K562 (cell line): ENCODE measurements at regions not wholly inside any gene's neighbourhood (a gene's known extent, or its start where the extent isn't known, plus 50 kb on each side); places are given as distances from the start of the nearest gene placed in this dataset.

Experiments
- ATAC-seq: fragments of 200-7000 bp; cut with Tn5 transposase; 3 replicates; pipeline ENCODE4 v1.9.1; 2020; ENCODE audit warnings: moderate library complexity
- BruUV-seq: library from RNA; stranded (reverse); fragments of 400-500 nt; replicated peaks from 2 replicates; lab custom pipeline; 2021; lab: Mats Ljungman, UMichigan
- CTCF ChIA-PET: fragments of 300-600 bp; formaldehyde crosslinking; extraction: SDS; loops from one replicate; lab custom pipeline; 2021; ENCODE audit warnings: low intra/inter-chr PET ratio; lab: Yijun Ruan, JAX
- POLR2A ChIA-PET: fragments of 300-600, 350-650 bp; sonication (Branson Sonifier 250); formaldehyde crosslinking; extraction: SDS; loops from one replicate; lab custom pipeline; 2021; ENCODE audit warnings: antibody characterized with exemption, inconsistent platforms; lab: Yijun Ruan, JAX
- DNase-seq, 4 experiments: peaks; one replicate each; pipeline versions ENCODE4 v3.0.0 to v3.0.0-alpha.2; 2011 to 2018; ENCODE audit warnings: low spot score in 3 of 4, mixed read lengths in 3 of 4; ENCODE audit errors: extremely low read depth in 1 of 4
- FAIRE-seq: peaks from 2 replicates; lab custom pipeline; 2011; peaks lifted over from hg19 to GRCh38; lab: Jason Lieb, UNC
- H2AFZ ChIP-seq: 2 replicates; pipeline ENCODE4 v1.6.0; 2011; ENCODE audit warnings: low read depth, low read length, control low read depth, inconsistent platforms
- H3K27ac ChIP-seq: fragments of 200-600 bp; 3 replicates; pipeline ENCODE4 v1.8.0; 2011; ENCODE audit warnings: low read depth, mild to moderate bottlenecking, control low read depth, inconsistent platforms, low read length, moderate library complexity, mixed read lengths; ENCODE audit errors: extremely low read depth
- H3K27me3 ChIP-seq, 2 experiments: fragments of 300-600 bp in 1 of 2; 2 replicates in 1 of 2; 3 replicates in 1 of 2; pipeline versions ENCODE4 v1.6.0 to v1.8.0; 2011; ENCODE audit warnings: inconsistent platforms in 2 of 2, low read length in 2 of 2, mild to moderate bottlenecking in 1 of 2, mixed read lengths in 1 of 2, moderate library complexity in 1 of 2; ENCODE audit not compliant: control insufficient read depth in 2 of 2, insufficient read depth in 2 of 2
- H3K36me3 ChIP-seq: fragments of 300-600 bp; 3 replicates; pipeline ENCODE4 v1.8.0; 2011; ENCODE audit warnings: mild to moderate bottlenecking, low read length, inconsistent platforms; ENCODE audit not compliant: control insufficient read depth, insufficient read depth
- H3K4me1 ChIP-seq, 2 experiments: fragments of 200-600 bp in 1 of 2; replicated peaks in 1 of 2; 2 replicates in 1 of 2; 3 replicates in 1 of 2; pipeline versions ENCODE4 v1.5.1 to v1.8.0; 2011; ENCODE audit warnings: inconsistent platforms in 2 of 2, low read length in 2 of 2, mild to moderate bottlenecking in 1 of 2, mixed read lengths in 1 of 2, moderate library complexity in 1 of 2; ENCODE audit not compliant: control insufficient read depth in 2 of 2, insufficient read depth in 2 of 2
- H3K4me2 ChIP-seq: 2 replicates; pipeline ENCODE4 v1.6.1; 2011; ENCODE audit warnings: low read length, control low read depth, inconsistent platforms, mixed read lengths; ENCODE audit not compliant: insufficient read depth
- H3K4me3 ChIP-seq: fragments of 200-600 bp; sonication (generic), shearing (Covaris generic); 2 replicates; pipeline ENCODE4 v1.5.1; 2016; ENCODE audit warnings: control low read depth, inconsistent platforms
- H3K79me2 ChIP-seq: fragments of 200-600 bp; 3 replicates; pipeline ENCODE4 v1.8.0; 2011; ENCODE audit warnings: low read length, inconsistent platforms; ENCODE audit not compliant: control insufficient read depth, insufficient read depth
- H3K9ac ChIP-seq, 2 experiments: 2 replicates each; pipeline versions ENCODE4 v1.6.0 to v1.6.1; 2011; ENCODE audit warnings: low read depth in 2 of 2, low read length in 2 of 2, control low read depth in 1 of 2, inconsistent platforms in 1 of 2, mild to moderate bottlenecking in 1 of 2, mixed read lengths in 1 of 2; ENCODE audit not compliant: insufficient read depth in 1 of 2
- H3K9me1 ChIP-seq: one replicate; pipeline ENCODE4 v1.6.0; 2011; ENCODE audit warnings: inconsistent platforms, mild to moderate bottlenecking, low read length, moderate library complexity; ENCODE audit not compliant: control insufficient read depth, insufficient read depth
- H3K9me3 ChIP-seq: replicated peaks from 2 replicates; pipeline ENCODE4 v1.5.1; 2011; ENCODE audit warnings: low read depth, low read length, inconsistent platforms; ENCODE audit not compliant: control insufficient read depth, insufficient read depth
- H4K20me1 ChIP-seq: replicated peaks from 2 replicates; pipeline ENCODE4 v1.6.1; 2011; ENCODE audit warnings: low read length, inconsistent platforms, mixed read lengths; ENCODE audit not compliant: control insufficient read depth, insufficient read depth
- ARID1B ChIP-seq: fragments of 450-650 bp; IDR thresholded peaks from 2 replicates; pipeline ENCODE4 v1.6.1; 2016; ENCODE audit warnings: antibody characterized with exemption, mild to moderate bottlenecking, inconsistent platforms
- KDM5B ChIP-seq: fragments of 200-600 bp; sonication (generic); IDR thresholded peaks from 2 replicates; pipeline ENCODE4 v1.6.1; 2012; ENCODE audit warnings: low read depth, mild to moderate bottlenecking, moderate library complexity, low read length, control low read depth, inconsistent platforms; ENCODE audit not compliant: insufficient replicate concordance
- NR3C1 ChIP-seq: sonication (generic); formaldehyde crosslinking; IDR thresholded peaks from 2 replicates; pipeline ENCODE4 v1.8.1; 2022; ENCODE audit warnings: missing genetic modification reagents
- RAD21 ChIP-seq, 2 experiments: fragments of 250-450 bp in 1 of 2; fragments of 450-650 bp in 1 of 2; sonication (Bioruptor Pico) in 1 of 2; formaldehyde crosslinking in 1 of 2; IDR thresholded peaks in 1 of 2; conservative IDR thresholded peaks in 1 of 2; 2 replicates each; pipeline versions ENCODE4 v1.4.0 to v1.8.0; 2020 to 2022; ENCODE audit warnings: mild to moderate bottlenecking in 2 of 2, moderate library complexity in 1 of 2
- RBM15 ChIP-seq: fragments of 200-400 bp; formaldehyde crosslinking; IDR thresholded peaks from 2 replicates; pipeline ENCODE4 v1.6.1; 2018; ENCODE audit warnings: mild to moderate bottlenecking, low read length, moderate library complexity; ENCODE audit not compliant: insufficient read depth
- ZC3H11A ChIP-seq: IDR thresholded peaks from 2 replicates; pipeline ENCODE4 v1.6.1; 2012; ENCODE audit warnings: low read depth, low read length, improper control_type of control experiment
- ZC3H8 ChIP-seq: fragments of 450-650 bp; IDR thresholded peaks from 2 replicates; pipeline ENCODE4 v1.6.1; 2017
- ZNF584 ChIP-seq: fragments of 200-800 bp; sonication (Bioruptor generic); IDR thresholded peaks from 2 replicates; pipeline ENCODE4 v1.6.1; 2016; ENCODE audit warnings: low read depth, mild to moderate bottlenecking, missing genetic modification characterization, missing compliant biosample characterization
- WGBS: fragments of 100-300 bp; shearing (Covaris generic); methylation state at CpG from one replicate; pipeline ENCODE4 v1.1.6; 2016; ENCODE audit warnings: low coverage, mixed read lengths; ENCODE audit not compliant: insufficient coverage; ENCODE audit errors: missing lambda C conversion rate; 5-methylcytosine and 5-hydroxymethylcytosine counted together
- in situ Hi-C: fragments of 300-500 bp; cut with MboI; formaldehyde crosslinking; loops from 4 replicates; pipeline ENCODE4 v1.15.0; 2018; ENCODE audit warnings: inconsistent platforms, mixed read lengths
- intact Hi-C: fragments of 100-400 bp; cut with micrococcal nuclease; formaldehyde crosslinking; loops from 2 replicates; pipeline ENCODE4 v1.14.2; 2022
- TF ChIP-seq, protein P1 (sequence below), 2 experiments: fragments of 450-650 bp; IDR thresholded peaks; 2 replicates each; pipeline ENCODE4 v1.6.1; 2016; ENCODE audit warnings: mild to moderate bottlenecking in 2 of 2, borderline replicate concordance in 1 of 2, low read depth in 1 of 2, moderate library complexity in 1 of 2

DNA sequence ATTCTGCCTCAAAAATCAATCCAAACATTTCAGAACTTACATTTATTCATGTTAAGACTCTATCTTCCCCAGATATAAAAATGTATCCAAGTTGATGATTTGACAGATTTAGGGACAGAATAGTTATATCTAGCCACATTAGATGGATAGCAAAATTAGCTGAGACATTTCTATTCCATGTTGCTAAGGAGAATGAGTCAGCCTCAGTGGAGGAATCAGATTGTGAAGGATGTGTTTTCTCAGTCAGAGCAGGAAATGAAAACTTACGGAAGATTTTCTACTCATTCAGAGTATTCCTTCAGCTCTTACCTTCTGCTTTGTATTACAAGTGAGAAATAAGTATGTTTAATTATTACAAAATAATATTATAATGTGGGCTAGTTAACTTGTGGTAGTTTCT lies 556.3 kb upstream of the ANO3 start (continued):
- TF ChIP-seq ZC3H11A (no peak), ARID1B (no peak)

DNA sequence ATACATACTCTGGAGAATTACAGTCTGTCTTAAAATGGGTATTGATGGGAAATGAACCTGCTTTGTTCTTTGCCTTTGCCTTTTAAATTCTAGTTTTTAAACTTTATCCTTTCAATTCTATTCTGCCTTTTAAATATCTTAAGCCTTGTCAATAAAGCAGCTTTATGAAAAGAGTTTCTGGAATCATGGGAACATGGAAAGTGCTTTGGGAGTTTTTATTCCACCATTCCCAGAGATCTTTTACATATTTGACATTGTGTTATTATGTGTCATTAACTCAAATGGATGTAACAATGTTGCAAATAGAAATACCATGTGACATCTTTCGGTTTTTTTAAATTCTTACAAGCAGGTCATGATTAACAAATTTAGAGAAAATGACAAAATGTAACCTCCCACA lies 555.7 kb upstream of the ANO3 start:
- no peaks in the 10 kb centered on the region for H3K79me2 ChIP-seq
- H3K27me3 ChIP-seq = no peaks in the 10 kb centered on the region
- no peaks in the 10 kb centered on the region; the same call in 1 of the 2 replicates for H3K9me3 ChIP-seq
- no peaks in the 10 kb centered on the region for H3K4me1 ChIP-seq
- no peak overlapping the region for H3K27ac ChIP-seq
- POLR2A ChIA-PET = no interaction called here
- no peak overlapping the region for H3K4me3 ChIP-seq
- no peaks in the 10 kb centered on the region for H3K9me1 ChIP-seq
- H3K4me2 ChIP-seq = no peak overlapping the region
- no peak for DNase-seq
- H3K9ac ChIP-seq = no peak overlapping the region
- no peaks in the 10 kb centered on the region for H4K20me1 ChIP-seq
- no peaks in the 10 kb centered on the region for H3K36me3 ChIP-seq
- CTCF ChIA-PET = no interaction called here
- in situ Hi-C loops = no loop called here
- no TSS peak for BruUV-seq
- TF ChIP-seq ZC3H8 = no peak
- no peak for TF ChIP-seq RBM15
- TF ChIP-seq, protein P1, sequence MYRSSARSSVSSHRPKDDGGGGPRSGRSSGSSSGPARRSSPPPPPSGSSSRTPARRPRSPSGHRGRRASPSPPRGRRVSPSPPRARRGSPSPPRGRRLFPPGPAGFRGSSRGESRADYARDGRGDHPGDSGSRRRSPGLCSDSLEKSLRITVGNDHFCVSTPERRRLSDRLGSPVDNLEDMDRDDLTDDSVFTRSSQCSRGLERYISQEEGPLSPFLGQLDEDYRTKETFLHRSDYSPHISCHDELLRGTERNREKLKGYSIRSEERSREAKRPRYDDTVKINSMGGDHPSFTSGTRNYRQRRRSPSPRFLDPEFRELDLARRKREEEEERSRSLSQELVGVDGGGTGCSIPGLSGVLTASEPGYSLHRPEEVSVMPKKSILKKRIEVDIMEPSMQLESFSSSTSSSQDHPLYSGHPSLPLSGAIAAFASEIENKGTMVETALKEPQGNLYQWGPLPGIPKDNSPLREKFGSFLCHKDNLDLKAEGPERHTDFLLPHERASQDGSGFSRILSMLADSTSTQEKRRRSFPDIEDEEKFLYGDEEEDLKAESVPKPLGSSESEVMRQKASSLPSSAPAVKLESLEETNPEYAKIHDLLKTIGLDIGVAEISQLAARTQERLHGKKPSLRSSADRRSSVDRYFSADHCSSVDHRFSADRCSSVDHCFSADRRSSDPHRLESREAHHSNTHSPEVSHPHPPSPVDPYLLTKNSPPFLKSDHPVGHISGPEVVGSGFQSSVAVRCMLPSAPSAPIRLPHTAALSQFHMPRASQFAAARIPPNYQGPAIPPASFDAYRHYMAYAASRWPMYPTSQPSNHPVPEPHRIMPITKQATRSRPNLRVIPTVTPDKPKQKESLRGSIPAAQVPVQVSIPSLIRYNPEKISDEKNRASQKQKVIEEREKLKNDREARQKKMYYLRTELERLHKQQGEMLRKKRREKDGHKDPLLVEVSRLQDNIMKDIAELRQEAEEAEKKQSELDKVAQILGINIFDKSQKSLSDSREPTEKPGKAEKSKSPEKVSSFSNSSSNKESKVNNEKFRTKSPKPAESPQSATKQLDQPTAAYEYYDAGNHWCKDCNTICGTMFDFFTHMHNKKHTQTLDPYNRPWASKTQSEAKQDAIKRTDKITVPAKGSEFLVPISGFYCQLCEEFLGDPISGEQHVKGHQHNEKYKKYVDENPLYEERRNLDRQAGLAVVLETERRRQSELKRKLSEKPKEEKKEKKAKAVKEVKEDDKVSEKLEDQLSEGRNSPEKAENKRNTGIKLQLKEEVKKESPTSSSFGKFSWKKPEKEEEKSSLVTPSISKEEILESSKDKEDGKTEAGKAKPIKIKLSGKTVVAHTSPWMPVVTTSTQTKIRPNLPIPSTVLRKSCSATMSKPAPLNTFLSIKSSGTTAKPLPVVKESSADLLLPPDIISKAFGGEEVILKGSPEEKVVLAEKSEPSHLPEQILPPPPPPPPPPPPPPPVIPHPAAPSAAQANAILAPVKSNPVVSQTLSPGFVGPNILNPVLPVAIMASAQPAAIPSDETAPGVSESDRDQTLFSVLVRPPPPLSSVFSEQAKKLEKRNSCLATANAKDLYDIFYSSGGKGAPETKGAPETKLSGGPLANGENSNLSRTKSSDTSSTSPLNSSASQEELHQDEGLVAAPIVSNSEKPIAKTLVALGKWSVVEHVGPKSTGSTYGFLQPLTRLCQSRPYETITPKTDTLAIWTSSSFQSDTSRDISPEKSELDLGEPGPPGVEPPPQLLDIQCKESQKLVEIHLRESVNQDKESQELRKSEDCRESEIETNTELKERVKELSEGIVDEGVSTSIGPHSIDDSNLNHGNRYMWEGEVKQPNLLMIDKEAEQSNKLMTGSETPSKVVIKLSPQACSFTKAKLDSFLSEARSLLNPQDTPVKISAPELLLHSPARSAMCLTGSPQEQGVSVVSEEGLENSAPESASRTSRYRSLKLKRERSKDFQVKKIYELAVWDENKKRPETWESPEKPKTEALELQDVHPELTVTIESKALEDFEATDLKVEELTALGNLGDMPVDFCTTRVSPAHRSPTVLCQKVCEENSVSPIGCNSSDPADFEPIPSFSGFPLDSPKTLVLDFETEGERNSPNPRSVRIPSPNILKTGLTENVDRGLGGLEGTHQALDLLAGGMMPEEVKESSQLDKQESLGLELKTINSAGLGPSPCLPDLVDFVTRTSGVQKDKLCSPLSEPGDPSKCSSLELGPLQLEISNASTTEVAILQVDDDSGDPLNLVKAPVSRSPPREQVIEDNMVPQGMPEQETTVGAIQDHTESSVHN (IDR thresholded peaks at IDR 0.05; ENCODE audit: borderline replicate concordance in 1 of 2, low read depth in 1 of 2) = no peak
- TF ChIP-seq KDM5B = no peak
- no peak for TF ChIP-seq ZNF584
- no peak for TF ChIP-seq NR3C1 (CRISPR knock-in tag)
- TF ChIP-seq RAD21 (CRISPR knock-in tag; conservative IDR thresholded peaks at IDR 0.05 in 1 of 2, IDR thresholded peaks at IDR 0.05 in 1 of 2) = no peak
- TF ChIP-seq, all 486 proteins: peak for 0
- intact Hi-C loops = no loop called here
- H2AFZ ChIP-seq = no peak overlapping the region
- ATAC-seq (no peak), FAIRE-seq (no peak)
- WGBS = 0% methylated on average over 1 of the region's 1 CpG
